Limb (tissue), 2 donors: ENCODE measurements at regions not wholly inside any gene's neighbourhood (a gene's known extent, or its start where the extent isn't known, plus 50 kb on each side); places are given as distances from the start of the nearest gene placed in this dataset.

Experiments used
- DNase-seq, 2 donors: peaks; one replicate each; pipeline ENCODE4 v3.0.0-alpha.2; 2016; ENCODE audit errors: extremely low spot score in 2 of 2

DNA sequence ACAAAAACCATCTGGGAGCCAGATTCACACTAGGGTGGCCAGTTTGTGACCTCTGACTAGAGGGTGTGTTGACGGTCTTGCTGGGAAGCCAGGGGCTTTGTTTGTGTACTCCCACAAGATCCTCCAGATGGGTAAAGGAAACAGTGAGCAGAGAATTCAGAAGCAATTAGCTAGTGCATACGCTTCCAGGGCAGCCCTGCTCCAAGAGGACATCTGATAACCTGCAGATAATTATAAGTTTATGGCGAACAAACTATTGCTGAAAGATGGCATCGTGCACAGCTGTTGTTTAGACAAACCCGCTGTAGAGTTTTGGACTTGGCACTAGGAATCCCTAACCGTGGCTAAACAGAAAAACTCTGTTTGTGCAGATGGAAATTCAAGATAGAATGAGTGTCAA lies 326.4 kb downstream of the TGFB2 start:
- DNase-seq = peak in 1 of 2 donors; percentile 71

DNA sequence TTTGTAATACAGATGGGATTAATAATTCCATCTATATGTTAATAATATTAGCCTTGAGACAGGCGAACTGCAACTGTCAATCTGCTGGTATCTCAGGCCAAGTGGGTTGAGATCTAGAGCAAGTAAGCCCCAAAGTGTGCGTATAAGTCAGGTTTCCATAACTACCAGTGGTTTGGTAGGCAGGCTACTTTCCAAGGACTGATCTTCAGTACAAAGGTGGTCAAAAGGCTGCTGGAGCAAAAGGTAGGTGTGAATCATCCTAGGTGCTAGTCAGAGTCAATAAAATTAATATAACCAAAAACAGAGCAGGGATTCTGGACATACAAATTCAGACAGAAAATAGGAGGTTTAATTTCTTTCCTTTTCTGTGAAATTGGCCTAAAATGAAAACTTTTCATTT lies 328.0 kb downstream of the TGFB2 start:
- DNase-seq = no peak

DNA sequence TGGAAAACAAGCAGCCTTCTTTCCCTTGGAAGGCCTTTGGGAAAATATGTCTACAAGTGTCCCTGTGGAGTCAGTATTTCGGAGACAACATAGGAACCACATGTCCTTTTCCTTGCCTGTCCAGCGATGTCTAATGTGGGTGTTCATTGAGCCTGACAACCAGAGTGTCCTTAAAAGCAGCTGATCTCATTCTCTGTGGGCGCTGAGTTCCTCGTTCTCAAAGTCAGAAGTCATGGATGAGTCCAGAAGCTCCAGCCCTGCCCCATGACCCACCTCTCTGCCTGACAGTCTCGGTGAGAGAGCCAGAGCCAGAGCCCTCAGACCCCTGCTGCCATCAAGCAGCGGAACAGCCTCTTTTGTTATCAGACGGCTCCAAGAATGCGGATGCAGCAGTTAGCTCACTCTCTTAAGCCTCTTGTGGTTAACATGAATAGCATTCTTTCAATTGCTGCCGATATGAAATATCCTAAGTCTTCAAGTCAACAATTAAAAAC lies 329.2 kb downstream of the TGFB2 start:
- peak in 1 of 2 donors; percentile 36 for DNase-seq

DNA sequence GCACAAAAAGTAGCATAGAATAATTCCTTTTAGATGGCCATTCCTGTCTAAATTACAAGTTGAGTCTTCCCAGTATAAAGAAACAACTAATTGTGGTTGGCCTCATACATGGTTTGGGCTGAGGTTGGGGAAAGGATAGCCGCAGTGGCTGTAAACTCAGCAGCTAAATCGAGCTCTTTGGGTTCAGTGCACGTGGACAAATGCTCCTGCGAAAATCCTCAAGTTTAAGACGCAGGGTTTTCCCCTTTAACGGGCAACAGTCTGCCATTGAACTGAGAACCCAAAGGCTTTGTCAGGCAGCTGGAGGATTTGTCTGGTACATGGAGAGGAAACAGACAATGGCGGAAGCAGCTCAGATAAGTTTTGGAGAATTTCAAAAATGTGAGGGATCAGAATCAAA lies 331.9 kb downstream of the TGFB2 start:
- no peak for DNase-seq

DNA sequence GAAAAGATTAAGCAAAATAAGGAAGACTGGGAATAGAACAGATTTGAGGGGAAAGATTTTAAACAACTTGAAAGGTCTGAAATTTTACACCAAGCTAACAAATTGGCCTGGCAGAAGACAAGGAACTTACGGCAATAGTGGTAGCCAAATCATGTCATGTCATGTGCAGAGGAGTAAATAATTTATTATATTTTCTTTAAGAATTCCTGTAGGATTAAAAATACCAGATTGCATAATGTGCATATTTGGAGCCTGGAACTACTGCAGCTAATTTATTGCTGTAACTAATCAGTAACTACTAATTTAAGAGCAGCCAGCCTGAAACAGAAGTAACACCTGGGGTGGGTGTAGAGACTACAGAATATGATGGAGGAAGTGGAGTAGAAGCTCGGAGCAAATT lies 334.3 kb downstream of the TGFB2 start:
- no peak for DNase-seq

DNA sequence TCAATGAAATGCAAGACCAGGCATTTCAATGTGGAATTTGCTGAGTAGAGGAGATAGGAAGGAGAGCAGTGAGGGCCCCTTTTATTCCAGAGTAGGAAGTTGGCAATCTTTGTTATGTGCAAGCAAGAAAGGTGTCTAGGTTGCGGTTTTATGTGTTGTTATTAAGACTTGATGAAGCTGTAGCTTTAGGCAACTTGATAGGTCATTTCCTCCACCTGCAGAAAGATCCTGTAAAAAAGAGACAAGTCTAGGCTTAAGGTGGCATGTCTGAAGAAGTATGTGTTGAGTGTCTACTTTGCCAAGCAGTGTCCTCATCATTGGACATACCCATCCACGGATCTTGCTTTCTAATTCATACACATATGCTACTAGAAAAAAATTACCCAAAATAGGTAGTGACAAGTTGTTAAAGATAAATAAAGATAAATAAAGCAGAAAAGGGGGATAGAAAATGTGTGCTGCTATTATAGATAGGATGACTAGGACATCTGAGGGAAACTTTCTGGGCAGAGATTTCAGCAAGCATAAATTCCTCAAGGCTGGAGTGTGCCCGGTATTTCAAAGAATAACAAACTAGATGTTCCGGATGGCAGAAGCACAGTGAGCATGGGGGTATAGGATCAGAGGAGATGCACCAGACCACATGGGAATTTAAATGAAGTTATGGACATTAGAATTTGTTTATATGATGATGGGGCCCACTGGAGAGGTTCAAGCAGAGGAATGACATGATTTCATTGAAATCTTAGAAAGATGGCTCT lies 335.0 kb downstream of the TGFB2 start:
- no peak for DNase-seq

DNA sequence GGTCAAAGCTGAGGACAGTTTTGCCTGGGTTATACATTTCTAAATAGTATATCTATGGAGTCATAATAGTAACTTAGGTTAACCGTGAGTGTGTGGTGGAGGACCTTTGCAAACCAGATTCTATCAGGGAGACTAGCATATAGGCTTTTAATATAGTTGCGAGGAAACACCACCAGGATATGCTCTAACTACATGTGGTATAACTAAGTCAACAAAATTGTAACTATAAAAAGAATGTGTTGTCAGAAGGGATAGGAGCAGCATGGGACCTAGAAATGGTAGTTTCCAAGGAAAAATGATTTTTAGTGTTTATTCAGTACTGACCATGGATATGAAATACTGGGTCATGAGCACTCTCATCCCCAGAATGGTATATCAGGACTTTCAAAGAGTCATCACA lies 338.1 kb downstream of the TGFB2 start:
- DNase-seq = no peak

DNA sequence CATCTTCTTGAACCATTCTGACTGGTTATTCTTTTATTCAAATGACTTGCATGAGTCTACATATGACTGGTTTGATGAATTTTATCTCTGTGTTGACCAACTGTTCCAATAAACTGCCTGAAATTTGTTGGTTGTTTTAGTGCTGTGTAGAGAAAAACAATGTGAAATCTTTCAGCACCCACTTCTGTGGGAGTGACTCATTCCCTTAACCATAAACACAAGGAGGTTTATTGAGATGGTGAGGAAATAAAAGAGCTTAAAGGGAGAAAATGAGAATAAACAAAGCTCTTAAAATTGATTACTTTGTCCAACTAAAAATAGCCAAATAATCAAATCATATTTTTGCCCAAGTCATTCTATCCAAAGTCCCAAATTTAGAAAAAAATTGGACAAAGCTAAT lies 341.1 kb downstream of the TGFB2 start:
- no peak for DNase-seq

DNA sequence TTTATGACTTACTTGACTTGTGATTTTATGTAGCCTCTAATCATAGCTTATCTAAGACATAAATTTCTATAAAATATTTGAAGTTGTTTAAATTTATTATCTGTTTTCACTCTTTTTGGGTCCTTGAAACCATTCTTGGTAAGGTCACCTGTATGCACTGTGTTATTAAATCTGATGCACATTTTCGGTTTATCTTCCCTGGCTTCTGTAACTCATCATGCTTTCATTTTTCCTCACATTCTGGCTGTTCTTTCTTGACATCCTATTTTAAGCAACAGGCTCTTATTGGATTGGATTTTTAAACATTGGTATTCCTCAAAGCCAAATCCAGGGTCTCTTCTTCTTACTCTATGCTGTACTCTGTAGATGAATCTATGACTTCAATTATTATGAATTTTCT lies 341.6 kb downstream of the TGFB2 start:
- no peak for DNase-seq

DNA sequence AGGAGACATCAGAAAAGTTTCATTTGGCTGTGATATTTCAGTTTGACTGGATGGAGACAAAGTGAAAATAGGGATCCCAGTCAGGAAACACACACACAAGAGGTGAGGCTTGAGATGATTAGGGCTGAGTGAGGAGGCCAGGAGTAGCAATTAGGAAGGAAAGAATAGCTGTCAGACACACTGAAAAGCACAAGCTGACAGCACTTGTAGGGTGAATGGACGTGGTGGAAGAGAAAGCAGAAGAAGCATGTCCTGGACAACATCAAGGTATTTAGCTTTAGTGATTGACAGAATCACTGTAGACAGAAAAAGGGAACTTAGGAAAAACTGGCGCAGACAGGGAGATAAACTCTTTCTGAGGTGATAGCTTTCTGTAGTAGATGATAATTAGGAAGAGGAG lies 347.7 kb downstream of the TGFB2 start:
- no peak for DNase-seq

DNA sequence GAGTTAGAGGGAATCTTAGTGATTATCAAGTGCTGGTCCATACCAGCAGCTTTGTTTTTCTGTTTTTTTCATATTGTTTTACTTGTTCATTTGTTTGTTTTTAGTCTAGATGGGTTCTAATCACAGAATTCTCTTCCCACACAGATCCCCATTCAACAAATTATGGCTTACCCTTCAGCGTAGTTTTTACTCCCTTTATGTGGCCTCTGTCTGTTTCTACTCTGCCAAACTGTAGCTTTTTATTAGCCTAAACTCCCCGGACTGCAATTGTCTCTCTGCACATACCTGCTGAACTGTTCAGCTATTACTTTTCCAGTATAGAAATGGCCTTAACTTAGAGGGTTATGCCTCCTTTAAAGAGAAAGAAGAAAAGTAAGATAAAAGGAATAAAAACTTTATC lies 348.5 kb downstream of the TGFB2 start:
- no peak for DNase-seq

DNA sequence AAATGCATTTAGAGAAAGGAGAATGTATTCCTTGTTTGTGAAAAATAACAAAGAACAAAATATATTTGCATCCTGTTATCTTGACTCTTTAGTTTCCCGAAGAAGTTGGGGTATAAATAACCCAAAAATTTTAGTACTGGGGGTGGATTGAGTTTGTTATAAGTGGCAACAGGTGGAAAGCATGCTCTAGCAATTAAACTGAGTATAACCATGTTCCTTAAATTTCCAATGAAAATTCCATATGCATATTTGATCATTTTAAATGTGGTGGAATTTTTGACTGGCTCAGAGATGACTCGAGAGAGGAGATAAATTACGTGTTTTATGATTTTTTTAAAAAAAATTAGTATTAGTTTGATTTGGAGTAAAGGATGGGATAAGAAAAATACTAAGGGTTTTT lies 348.9 kb downstream of the TGFB2 start:
- DNase-seq = peak in 1 of 2 donors; percentile 47

DNA sequence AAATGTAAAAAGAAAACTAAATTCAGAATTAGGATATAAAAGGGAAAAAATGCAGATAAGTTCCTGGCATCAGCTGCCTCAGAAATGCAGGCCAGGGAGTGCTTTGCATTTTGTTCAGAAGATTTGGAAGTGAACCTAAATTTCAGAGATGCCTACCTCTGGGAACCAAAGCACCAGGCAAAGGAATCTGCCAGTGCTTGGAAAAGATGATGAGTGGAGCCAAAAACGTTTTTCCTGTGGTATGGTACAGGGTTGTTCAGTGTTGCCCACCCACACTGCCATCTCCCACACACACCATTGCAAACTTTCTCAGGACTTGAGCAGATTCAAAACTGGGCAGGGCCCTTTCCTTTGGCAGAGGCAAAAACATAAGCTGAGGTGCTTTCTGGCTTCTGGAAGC lies 349.5 kb downstream of the TGFB2 start:
- peak in 1 of 2 donors; percentile 58 for DNase-seq

DNA sequence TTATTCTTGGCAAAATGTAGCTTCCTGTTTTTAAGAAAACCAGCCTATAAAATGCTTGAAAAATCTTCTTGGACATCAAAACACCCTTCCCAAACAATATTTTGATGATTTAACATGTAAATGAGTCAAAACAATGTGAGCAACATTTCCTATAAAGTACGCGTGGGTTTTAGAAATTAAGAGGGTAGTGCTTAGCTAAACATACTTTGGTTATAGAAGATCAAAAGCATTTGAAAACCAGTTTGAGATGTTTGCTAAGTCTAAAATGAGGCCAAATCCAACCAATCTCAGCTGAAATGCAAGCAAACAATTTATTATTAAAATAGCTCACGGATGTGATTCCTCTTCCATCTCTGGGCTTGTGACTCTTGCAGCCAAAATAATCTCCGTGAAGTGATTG lies 350.4 kb downstream of the TGFB2 start:
- no peak for DNase-seq

DNA sequence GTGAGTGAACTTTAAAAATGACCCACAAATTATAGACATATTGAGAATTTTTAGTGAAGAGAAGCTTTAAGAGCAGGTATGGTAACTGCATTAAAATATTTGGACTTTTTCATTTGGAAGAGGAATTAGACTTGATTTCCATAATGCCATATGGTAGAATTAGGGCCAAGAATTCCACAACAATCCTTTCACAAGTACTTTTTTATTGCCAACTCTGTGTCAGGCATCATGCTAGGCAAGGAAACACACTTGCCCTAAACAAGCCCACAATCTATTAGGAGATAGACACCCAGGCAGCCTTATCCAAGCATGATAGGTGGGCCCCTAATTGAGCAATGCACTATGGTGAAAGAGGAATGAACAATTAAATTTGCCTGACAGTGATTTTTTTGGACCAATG lies 353.0 kb downstream of the TGFB2 start:
- no peak for DNase-seq

DNA sequence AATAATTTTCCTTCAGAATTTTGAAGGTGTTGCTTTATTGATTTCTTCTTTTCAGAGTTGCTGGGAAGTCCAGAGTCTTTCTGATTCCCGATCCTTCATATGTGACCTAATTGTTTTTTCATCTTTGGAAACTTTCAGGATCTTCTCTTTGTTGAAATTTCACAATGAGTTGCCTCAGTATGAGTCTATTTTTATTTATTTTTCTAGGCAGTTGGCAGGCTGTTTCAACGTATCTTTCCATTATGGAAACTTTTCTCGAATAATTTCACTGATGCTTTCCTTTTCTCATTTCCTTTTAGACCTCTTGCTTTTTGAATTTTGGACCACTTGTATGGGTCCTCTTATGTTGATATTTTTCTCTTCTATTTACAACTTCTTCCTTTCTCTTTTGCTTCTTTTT lies 354.3 kb downstream of the TGFB2 start:
- no peak for DNase-seq

DNA sequence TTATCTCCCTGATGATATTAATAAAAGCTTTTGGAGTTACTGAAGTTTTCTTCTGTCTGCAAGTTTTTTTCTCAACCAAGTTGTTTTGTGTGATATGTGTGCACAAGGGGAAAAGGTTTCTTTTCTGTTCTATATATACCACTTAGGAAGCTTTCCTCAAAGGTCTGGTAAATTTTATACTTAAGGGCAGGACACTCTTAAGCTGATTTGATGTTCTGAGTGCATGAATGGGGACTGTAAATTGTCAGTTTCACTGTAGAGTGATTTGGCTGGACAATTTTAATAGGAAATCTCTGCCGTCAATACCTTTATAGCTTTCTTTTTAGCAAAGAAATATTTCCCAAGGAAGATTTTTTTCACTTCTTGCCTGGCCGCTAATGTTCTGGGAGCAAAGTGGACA lies 354.7 kb downstream of the TGFB2 start:
- no peak for DNase-seq

DNA sequence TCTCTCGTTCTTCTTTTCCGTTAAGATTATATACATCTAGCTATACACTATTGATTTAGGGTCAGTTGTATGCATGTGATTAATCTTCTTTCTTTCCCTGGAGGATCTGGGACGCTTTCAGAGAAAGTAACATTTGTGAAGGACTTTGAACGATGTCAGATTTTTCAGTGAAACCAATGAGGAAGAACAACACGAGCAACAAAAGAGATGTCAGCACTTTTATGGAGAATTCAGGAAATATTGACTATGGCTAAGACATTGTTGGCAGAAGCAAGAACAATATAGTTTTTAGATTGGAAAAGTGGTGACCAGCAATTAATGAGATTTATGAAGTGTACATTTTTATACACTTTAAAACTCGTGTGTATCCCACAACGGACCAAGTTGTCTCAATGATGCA lies 355.5 kb downstream of the TGFB2 start:
- DNase-seq = no peak

DNA sequence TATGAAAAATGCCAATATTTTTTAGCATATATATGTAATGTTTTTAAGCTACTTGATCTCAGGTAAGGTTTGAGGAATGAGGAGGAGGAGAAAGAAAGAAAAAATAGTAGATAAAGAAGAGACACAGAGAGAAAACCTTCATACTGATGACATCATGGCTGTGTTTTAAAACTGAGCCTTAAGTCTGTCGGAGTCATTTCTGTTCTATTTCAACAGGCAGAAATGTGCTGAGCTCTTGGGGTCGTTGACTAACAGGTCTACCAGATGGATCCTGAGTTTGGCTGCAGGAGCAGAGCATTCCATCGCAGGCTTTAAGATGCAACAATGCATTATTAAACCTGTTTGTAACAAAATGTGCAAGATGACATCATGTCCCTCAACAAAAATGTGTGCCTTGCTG lies 356.0 kb downstream of the TGFB2 start:
- no peak for DNase-seq

DNA sequence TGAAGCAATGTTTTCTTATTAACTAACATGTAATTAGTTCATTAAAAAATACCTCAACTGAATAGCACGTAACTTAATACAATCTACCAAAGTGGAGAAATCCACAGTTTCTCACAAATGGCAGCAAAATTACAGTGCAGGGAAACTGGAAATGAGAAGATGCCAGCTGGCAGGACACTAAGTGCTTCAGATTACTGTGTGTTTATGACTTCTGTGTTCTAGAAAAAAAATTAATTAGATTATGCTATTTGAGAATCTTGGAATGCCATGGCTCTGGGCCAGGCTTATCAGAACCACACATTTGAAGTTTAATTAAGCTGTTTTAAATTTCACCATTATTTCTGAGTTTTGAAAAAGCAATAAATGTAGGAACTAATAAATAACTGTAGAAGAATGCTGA lies 357.6 kb downstream of the TGFB2 start:
- no peak for DNase-seq

DNA sequence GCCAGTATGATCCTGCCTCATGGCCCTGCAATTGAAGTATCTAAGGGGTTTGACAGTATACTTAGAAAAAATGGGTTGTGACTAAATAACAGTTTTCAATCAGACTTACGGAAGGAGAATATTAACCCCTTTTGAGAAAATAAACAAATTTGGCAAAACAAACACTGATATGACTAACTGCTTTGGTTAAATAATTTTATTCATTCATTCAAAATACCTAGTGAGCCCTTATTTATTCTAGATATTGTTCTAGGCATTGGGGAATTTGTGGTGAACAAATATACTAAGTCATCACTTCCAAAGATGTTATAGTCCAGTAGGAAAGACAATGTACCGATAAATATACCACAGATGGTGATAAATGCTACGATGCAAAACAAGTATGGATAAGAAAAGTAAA lies 358.7 kb downstream of the TGFB2 start:
- no peak for DNase-seq

DNA sequence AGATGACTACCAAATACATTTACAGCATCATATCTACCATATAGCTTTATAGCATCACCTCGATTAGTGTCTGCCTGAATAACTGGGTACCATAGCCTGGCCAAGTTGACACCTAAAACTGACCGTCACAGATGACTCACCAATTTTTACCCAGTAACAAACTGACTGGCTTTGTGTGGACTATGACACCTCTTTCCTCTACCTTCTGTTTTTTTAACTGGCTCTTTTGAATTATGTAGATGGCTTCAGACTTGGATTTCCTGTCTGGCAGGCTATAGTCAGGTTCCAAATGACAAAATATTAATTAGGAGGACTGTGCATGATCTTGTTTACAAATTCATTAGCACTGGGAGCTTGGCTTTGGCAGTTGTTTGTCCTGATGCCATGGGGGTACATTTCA lies 360.3 kb downstream of the TGFB2 start:
- no peak for DNase-seq
